ENCODE measurements at regions not wholly inside any gene's neighbourhood (a gene's known extent, or its start where the extent isn't known, plus 50 kb on each side); places are given as distances from the start of the nearest gene placed in this dataset.

DNA sequence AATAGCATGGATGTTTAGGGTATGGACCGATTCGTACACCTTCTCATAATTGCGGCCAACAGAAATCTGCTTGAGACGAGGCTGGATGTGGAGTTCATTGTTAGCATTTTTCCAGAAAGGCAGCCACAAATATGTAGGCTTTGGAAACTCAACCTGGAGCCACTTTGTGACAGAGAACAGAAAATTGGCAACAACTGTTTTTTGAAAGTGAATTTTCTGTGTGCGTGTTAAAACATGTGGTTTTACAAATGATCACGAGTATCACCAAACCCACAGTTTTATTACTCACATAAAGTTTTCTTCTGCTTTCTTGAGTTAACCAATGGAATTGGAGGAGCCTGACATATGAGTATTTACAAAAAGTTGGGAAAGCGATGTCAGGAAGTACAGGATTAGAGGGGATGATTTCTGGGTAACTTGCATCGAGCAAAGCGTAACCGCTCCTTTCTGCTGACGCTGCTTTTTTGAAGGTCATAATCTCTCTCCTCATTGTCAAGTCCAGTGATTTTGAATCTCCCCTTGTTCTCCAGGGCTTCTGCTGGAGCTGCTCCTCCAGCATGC lies 138.5 kb upstream of the TAF11L2 start:
- TF ChIP-seq, protein P1, sequence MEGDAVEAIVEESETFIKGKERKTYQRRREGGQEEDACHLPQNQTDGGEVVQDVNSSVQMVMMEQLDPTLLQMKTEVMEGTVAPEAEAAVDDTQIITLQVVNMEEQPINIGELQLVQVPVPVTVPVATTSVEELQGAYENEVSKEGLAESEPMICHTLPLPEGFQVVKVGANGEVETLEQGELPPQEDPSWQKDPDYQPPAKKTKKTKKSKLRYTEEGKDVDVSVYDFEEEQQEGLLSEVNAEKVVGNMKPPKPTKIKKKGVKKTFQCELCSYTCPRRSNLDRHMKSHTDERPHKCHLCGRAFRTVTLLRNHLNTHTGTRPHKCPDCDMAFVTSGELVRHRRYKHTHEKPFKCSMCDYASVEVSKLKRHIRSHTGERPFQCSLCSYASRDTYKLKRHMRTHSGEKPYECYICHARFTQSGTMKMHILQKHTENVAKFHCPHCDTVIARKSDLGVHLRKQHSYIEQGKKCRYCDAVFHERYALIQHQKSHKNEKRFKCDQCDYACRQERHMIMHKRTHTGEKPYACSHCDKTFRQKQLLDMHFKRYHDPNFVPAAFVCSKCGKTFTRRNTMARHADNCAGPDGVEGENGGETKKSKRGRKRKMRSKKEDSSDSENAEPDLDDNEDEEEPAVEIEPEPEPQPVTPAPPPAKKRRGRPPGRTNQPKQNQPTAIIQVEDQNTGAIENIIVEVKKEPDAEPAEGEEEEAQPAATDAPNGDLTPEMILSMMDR (IDR thresholded peaks at IDR 0.05): no peak
- TF ChIP-seq POLR2A (IDR thresholded peaks at IDR 0.05): no peak
- TF ChIP-seq POLR2AphosphoS5 (IDR thresholded peaks at IDR 0.05; ENCODE audit: insufficient read depth in 1 of 2, low read depth in 1 of 2): peak in 1 of 2 donors; percentile 31
